ENCODE measurements at regions not wholly inside any gene's neighbourhood (a gene's known extent, or its start where the extent isn't known, plus 50 kb on each side); places are given as distances from the start of the nearest gene placed in this dataset.
"Not testable (repeated sequence)": the region's sequence is repeated elsewhere in the genome, so short reads cannot be mapped to it uniquely, and the experiment has no call there.

GRCh38 chr1:163914785-163915413, 593.1 kb downstream of the NUF2 start:
- DNase-seq, result no peak

DNA sequence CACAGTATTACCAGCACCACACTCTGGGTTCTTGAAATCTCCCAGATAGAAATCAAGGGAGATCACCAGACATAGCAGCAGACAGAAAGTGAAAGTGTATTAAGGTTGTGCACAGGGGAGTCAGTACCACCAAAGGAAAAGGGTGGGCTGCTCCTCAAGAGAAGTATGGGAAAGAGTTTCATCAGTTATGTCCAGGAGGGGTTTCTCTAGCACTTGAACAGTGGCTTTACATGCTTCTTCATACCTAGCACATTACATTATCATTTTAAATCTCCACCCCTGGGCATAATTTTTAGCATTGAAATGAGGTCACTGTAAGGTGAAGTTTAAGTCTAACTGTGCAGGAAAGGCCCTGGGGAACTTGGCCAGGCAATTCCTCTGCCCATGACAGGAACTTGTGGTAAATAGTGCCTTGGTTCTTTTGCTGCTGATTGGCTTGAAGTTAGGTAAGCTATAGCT, 601.0 kb downstream of the NUF2 start:
- DNase-seq, result no peak

DNA sequence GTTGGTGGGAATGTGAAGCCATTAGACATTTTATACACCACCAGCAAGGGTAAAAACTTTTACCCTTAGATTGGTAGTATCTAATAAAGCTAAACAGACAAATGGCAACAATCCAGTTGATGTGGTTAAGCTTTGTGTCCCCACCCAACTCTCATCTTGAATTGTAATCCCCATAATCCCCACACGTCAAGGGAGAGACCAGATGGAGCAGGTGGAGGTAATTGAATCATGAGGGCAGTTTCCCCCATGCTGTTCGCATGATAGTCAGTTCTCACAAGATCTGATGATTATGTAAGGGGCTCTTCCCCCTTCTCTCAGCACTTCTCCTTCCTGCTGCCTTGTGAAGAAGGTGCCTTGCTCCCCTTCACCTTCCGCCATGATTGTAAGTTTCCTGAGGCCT, 602.3 kb downstream of the NUF2 start:
- DNase-seq, result no peak

DNA sequence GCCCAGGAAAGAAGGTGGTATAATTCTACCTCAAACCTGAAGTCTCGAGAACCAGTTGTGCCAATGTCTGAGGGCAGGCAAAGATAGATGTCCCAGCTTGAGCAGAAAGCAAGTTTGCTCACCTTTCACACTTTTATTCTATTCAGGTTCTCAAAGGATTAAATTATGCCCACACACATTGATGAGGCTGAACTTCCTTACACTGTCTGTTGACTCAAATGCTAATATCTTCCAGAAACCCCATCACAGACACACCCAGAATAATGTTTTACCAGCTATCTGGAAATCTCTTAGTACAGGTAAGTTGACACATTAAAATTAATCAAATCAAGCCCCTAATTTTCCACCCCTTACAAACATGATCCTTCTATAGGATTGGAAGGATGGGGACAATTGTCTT, 605.7 kb downstream of the NUF2 start:
- no peak for DNase-seq

DNA sequence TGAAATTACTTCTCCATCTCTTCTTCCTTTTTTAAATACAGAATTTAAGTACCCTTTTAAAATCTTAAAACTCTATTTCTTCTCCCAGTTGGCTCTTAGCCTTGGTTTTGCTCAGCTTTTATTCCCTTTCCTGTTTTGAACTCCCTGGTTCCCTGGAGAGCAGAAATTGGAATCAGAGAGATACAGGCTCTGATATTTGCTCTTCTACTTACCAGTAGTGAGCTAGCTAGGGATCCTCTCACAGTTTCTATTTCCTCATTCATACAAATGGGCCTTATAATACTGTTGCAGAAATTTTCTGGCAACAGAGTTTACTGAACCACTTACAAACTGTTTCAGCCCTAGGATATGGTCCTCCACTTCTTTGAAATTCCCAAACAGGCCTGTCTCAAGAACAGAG, 606.3 kb downstream of the NUF2 start:
- DNase-seq, result no peak

- no peak for DNase-seq
Measured at GRCh38 chr1:163928651-163929050, 606.9 kb downstream of the NUF2 start.

GRCh38 chr1:163932901-163933300, 611.1 kb downstream of the NUF2 start:
- no peak for DNase-seq

DNA sequence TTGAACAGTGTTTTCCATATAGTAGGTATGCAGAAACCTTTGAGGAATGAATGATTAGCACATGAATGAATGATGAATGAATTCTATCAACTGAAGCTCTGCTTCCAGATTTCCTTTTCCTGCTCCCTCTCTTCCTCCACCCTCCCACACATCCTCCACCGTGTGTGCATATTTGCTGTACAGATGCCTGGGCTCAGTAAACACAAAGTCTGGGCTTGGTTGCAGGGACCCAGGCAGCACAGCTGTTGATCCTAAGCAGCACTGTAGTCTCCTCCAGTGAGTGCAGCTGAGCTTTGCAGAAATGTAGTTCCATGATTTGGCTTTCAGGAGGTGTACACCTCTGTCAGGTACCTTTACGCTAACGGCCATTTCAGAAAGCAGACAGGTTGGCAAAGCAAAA, 611.7 kb downstream of the NUF2 start:
- no peak for DNase-seq

DNA sequence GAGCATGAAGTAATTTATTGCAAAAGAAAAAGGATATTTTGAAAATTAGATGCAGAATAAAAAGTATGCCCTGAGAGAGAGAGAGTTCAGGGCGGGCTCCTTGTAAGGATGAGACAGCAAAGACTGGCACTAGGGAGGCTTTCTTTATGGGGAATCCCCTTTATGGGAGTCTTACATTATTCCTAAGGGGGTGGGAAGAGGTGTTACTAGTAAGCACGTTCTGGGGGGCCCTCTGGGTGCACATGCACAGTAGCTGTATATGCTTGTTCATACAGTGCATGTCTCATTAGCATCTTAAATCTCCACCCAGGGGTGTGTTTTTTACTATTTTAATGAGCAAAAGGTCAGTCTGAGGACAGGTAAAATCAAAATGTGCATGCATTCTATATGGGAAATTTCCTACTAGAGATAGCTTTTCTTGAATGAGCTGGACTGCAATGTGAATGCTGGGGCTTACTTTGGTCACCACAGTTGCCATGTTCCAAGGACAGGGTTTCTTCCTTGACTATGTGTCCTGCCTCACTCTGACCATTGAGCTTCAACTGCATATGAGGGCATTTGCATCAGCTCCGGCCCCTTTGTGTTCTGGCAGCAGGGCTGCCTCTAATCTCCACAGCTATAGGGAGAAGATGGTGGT, 614.1 kb downstream of the NUF2 start:
- no peak for DNase-seq

- no peak for DNase-seq
Measured at GRCh38 chr1:163959622-163960021, 599.4 kb upstream of the PBX1 start.

DNA sequence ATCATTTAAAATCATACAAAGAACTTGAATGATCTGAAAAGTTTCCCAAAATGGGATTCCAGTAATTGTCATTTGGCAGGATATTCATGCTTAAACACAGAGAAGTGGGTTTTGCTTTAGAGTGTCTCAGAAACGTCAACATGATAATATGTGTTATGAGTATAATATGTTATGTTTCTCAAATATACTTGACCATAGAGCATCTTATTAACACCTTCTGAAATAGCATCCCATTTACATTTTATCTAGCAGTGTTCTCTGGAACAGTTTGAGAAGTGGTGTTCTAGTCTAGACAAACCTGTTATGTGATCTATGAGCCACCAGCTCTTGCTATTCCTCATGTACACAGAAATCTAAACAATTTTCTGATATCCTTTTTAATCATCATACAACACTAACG, 588.8 kb upstream of the PBX1 start:
- DNase-seq, result no peak

- DNase-seq, result no peak
Measured at GRCh38 chr1:163970699-163971098, 588.3 kb upstream of the PBX1 start.

DNA sequence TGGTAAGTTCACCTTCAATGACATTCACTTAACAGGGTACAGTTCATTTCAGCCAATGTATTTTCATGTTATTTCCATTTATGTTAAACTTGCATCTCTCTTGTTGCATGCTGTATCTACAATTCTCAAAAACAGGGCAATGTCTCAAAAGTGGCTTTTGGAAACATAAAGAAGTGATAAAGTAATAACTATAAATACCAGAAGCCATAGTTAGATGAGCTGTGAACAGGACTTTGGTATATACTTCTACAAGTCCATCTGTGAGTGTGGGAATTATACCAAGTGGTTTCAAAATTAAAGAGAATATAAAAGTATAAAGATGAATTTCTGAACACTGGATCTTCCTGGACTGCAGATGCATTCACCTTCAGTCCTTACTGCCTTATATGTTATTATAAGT, 585.4 kb upstream of the PBX1 start:
- DNase-seq, result no peak

DNA sequence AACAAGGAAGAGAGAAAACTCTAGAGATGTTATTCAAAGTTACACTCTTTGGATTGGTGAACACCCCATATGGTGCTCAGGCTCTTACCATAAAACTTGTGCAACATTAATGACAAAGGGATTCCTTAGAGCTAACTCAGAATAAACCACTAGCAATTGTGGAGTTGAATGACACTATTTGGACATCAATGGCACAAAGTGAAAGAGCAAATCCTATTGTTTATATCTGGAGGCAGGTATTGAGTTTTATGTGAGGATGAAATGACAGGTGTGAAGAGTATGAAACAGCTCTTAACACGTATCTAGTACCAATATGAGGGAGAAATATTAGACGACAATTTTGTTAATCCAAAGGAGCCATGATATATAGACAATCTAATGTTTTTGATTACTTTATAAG, 584.9 kb upstream of the PBX1 start:
- no peak for DNase-seq

DNA sequence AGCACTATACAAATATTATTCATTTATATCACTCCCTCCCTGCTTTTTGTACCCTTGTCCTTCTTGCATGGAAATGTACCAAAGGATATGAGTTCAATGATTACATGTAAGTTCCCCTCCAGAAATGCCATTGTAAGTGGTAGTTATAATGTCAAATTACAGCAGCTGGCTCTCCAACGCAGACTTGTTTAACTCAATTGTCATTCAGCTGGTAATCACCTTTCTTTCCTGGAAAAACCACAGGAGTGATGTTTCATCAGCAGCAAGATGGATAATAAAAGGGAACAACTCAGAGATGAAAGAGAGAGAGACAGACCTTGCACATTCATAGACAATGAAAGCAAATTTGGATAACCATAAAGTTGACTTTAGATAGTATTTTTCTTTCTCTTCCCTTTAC, 578.6 kb upstream of the PBX1 start:
- no peak for DNase-seq

DNA sequence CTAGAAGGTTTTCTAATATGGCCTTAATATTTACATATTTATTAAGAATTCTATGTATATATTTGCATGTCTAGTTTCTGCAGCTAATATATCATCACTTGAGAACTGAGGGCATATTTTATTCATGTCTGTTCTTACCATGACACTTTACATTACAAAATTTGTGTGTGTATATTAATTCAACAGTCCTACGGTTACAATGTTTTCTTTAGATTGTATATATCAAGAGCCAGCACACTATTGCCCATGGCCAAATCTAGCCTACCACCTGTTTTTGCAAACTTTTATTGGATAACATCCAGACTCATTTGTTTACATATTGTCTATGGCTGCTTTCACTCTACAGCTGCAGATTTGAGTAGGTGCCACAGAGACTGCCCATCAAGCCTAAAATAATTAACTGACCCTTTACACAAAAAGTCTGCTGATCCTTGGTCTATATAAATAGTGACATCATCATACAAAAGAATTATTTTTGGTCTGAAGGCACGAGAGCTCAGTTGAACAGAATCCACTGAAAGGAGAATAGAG, 577.4 kb upstream of the PBX1 start:
- no peak for DNase-seq

GRCh38 chr1:163983097-163983496, 575.9 kb upstream of the PBX1 start:
- no peak for DNase-seq

GRCh38 chr1:163985700-163986099, 573.3 kb upstream of the PBX1 start:
- no peak for DNase-seq

DNA sequence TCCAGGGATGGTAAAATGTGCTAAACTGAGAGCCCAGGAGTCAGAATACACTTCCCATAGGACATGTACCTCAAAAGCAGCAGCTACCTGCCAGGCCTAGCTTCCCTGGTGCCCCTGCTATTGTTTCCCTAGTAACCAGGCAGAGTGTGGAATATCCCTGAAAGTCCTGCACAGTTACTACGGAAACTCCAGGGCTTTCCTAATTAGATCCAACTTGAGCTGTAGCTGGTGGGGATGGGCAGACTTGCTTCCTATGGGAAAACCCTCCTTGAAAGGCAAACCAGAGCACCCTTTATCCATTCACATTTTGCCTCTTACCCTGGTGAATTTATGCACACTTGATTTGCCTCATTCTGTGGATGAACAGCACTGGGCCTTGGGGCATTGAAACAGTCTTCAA, 559.9 kb upstream of the PBX1 start:
- DNase-seq, result no peak

GRCh38 chr1:164006186-164006585, 552.8 kb upstream of the PBX1 start:
- not testable (repeated sequence) for DNase-seq

DNA sequence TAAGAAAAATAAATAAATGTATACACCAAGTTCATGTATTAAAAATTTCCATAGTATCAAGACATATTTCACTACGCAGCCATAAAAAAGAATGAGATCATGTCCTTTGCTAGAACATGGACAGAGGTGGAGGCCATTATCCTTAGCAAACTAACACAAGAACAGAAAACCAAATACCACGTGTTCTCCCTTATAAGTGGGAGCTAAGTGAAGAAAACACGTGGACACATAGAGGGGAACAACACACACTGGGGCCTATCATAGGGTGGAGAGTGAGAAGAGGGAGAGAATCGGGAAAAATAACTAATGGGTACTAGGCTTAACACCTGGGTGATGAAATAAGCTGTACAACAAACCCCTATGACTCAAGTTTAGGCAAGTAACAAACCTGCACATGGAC, 552.4 kb upstream of the PBX1 start:
- DNase-seq, result no peak

- no peak for DNase-seq
Measured at GRCh38 chr1:164017239-164017638, 541.7 kb upstream of the PBX1 start.

DNA sequence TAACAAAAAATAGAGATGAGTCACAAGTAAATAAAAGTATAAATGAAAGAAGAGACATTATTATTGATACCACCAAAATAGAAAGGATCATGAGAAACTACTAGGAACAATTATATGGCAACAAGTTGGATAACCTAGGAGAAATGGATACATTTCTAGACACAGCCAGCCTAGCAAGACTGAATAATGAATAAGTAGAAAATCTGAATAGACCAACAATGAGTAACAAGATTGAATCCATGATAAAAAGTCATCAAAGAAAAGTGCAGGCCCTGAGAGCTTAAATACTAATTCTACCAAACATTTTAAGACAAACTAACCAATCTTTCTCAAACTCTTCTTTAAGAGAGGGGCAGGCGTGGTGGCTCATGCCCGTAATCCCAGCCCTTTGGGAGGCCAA, 538.6 kb upstream of the PBX1 start:
- no peak for DNase-seq

DNA sequence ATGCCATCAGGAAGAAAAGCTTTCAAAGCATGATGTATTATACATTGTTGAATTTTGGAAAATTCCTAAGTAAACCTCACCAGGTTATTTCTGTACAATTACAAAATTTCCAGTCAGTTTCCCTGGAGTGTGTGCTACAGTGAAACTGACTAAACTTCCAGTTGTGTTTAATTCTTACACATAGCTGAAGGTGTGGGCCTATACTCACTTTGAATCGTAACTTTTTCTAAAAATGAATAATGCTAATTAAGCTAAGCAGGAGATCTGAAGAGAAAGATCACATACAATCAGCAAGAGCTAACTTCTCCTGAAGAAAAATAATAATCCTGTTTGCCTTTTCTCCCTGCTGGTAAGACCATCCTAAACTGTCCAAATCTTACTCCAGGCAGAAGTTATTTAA, 537.2 kb upstream of the PBX1 start:
- no peak for DNase-seq

GRCh38 chr1:164033782-164034181, 525.2 kb upstream of the PBX1 start:
- no peak for DNase-seq
